ENCODE measurements at regions not wholly inside any gene's neighbourhood (a gene's known extent, or its start where the extent isn't known, plus 50 kb on each side); places are given as distances from the start of the nearest gene placed in this dataset.
"Not testable (repeated sequence)": the region's sequence is repeated elsewhere in the genome, so short reads cannot be mapped to it uniquely, and the experiment has no call there.

DNA sequence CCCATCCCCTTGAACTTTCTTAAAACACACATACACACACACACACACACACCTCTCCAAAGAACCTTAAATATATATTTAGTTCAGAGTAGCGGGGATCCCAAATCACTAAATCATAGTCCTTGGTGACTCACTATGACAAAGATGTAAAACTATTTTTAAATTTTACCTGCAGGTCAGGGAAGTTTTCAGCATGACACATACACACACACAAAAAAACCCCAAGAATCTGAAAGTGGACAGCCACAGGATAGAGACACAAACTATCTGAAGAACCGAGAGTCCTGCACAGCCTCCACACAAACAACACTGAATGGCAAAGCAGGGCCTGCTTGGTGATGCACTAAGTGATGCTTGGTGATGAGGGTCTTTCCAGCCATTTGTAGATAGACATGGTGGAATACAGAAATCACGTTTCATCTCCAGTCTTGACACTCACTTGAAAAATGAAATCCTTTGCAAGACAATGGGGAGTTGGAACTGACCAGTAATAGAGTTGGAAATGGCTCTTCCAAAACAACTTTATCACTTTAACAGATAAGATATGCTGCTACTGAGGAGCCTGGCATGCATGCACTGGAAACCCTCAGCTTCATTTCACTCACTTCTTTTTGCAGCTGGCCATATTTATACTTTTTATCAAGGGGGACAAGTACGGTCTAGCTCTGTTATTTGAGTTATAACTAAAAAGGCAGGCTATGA is 307.3 kb downstream of the RAPGEF2 start:
- in situ Hi-C loops (cut with HindIII; ENCODE audit: low sequenced_read_pairs): loop anchor here (10.0 kb wide), 1 partner anchor 45 kb away; no protein-coding TSS in a partner anchor

- in situ Hi-C loops (cut with HindIII; ENCODE audit: low sequenced_read_pairs): loop anchor here (10.0 kb wide), 1 partner anchor 46 kb away; no protein-coding TSS in a partner anchor
Measured at GRCh38 chr4:159410891-159411290, 308.0 kb downstream of the RAPGEF2 start.

DNA sequence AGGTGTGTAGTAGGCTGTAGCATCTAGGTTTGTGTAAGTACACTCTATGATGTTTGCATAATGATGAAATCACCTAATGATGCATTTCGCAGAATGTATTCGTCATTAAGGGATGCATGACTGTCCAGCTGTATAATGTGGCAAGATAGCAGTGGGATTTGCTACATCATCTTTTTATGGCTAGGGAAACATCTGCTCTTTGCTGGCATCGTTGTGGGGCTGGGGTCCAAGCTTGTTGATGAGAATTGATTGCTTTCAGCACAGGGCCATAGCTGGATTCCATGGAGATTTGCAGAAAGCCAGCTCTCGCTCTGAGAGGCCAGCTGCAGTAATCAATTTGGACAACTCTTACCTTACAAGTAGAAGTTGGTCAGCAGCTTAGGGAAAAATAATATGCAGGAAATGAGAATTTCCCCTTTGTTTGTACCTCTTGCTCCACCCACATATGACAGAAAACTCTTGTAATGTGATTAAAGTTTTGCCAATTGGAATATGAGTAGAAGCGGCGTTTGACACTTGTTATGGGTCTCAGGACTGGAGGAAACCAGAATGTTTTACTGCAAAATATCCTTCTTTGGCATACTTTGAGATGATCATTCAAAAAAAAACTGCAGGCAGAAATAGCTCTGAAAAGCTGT is 310.5 kb downstream of the RAPGEF2 start:
- in situ Hi-C loops (cut with HindIII; ENCODE audit: low sequenced_read_pairs): loop anchor here (10.0 kb wide), 1 partner anchor 49 kb away; no protein-coding TSS in a partner anchor

DNA sequence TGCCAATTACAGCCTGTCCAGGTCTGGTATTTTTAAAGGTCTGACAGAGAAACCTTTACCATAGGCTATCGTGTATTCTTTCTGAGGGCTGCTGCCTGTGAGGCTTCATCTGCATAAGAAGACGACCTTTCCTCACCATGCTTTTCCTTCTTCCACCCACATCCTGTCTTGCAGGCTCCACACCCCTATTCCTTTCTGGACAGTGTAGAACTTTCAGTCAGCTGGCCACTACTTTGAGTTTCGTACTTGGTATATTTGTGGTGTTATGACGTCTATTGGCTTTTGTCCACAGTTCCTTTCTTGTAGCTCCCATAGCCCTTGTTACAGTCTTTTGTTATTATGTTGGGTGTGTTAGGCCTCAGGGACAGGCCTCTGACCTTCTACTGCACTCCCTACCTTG is 311.4 kb downstream of the RAPGEF2 start:
- in situ Hi-C loops (cut with HindIII; ENCODE audit: low sequenced_read_pairs): loop anchor here (10.0 kb wide), 1 partner anchor 50 kb away; no protein-coding TSS in a partner anchor

DNA sequence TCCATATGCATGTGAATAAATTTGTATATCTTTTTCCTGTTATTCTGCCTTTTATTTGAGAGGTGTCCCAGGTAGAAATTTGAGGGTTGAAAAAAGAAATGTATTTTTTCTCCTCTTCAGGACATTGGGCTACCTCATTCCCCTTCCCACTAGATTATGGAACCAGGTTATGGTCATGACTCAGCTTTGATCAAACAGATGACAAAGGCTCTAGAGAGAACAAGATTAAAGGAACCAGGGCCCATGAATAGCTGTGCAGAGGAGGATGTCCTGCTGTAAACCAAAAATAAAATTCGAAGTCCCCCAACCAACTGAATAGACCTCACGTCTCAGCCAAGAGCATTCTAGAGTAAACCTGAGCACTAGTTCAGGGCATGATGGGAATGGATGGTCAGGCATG is 313.2 kb downstream of the RAPGEF2 start:
- in situ Hi-C loops (cut with HindIII; ENCODE audit: low sequenced_read_pairs): loop anchor here (10.0 kb wide), 1 partner anchor 51 kb away; no protein-coding TSS in a partner anchor

- in situ Hi-C loops (cut with HindIII; ENCODE audit: low sequenced_read_pairs): loop anchor here (10.0 kb wide), 1 partner anchor 52 kb away; no protein-coding TSS in a partner anchor
Measured at GRCh38 chr4:159416996-159417395, 314.1 kb downstream of the RAPGEF2 start.

GRCh38 chr4:159420162-159421057 is 317.5 kb downstream of the RAPGEF2 start:
- in situ Hi-C loops (cut with HindIII; ENCODE audit: low sequenced_read_pairs): no loop called here

GRCh38 chr4:159421058-159421419 is 318.2 kb downstream of the RAPGEF2 start:
- in situ Hi-C loops (cut with HindIII; ENCODE audit: low sequenced_read_pairs): not testable (repeated sequence)

DNA sequence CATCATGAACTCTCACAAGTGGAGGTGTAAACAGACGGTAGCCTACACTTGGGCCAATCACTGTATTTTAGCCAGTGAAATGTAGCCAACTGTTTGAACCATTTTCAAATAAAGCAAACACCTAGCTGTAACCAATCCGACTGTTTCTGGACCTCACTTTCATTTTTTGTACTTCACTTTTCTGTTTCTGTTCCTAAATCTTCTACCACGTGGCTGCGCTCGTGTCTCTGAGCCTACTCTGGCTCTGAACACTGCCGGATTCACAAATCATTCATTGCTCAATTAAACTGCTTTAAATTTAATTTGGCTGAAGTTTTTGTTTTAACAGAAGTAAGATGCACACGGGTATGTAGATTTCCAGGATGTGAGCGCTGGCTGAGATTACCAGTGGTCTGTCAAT is 319.1 kb downstream of the RAPGEF2 start:
- in situ Hi-C loops (cut with HindIII; ENCODE audit: low sequenced_read_pairs): no loop called here

DNA sequence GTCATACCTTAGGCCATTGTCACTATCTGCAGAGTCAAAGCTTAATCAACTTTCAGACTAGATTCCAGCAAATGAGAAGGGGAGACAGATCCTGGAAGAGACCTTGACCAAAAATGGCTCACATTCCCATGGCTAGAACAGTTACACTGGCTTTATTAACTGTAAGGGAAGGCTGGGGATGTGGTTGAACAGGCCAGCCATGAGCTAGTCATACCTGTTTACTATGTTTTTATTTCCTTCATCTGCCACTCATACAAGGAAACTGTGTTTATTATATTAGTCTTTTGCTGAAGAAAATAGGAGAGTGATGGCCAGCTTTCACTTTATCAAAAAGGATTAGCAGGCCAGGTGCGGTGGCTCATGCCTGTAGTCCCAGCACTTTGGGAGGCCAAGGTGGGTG is 319.7 kb downstream of the RAPGEF2 start:
- in situ Hi-C loops (cut with HindIII; ENCODE audit: low sequenced_read_pairs): no loop called here

- in situ Hi-C loops (cut with HindIII; ENCODE audit: low sequenced_read_pairs): no loop called here
Measured at GRCh38 chr4:159425737-159426305, 322.9 kb downstream of the RAPGEF2 start.

DNA sequence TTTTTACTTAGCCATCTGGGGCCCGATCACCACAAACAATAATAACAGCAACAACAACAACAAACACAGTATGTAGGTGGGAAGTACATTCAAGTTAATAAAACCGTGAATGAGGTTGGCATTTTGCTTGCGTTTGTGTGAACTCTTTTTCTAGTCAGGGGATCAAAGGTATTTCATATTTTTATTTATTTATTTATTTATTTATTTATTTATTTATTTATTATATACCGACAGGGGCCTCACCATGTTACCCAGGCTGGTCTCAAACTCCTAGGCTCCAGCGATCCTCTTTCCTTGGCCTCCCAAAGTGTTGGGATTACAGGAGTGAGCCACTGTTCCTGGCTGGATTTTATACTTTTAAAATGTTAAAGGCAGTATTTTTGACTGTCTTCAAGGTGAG is 325.4 kb downstream of the RAPGEF2 start:
- in situ Hi-C loops (cut with HindIII; ENCODE audit: low sequenced_read_pairs): no loop called here

DNA sequence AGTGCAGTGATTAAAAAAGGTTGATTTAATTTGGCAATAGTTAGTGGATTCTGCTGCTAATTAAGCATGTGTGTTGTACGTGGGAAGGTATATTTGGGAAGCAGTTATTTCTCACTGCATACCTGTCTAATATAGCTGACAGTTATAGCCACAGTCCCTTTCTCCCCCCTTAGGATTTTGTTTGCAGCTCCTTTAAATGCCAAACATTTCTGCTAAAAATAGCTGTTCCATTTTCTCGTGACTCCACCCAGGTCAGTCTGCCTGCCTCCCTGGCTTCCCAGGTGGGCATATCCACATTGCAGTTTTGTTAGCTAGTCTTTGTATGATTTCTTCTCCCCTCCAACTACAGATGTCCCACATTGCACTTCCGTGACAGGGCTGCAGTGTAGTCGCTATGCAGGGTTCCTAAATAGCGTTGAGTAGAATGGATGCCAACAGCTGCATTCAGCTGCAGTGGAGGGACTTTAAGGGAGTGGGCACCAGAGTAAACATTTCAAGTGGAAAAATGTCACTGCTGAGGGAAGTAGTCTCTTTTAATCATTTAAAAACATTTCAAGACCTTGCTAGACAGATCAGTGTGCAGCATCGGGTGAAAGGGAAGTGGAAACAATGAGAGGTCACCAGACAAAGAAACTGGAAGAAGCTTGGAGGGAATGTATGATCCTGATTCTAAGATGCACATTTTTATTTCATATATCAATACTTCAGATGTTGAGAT is 326.3 kb downstream of the RAPGEF2 start:
- in situ Hi-C loops (cut with HindIII; ENCODE audit: low sequenced_read_pairs): no loop called here

- in situ Hi-C loops (cut with HindIII; ENCODE audit: low sequenced_read_pairs): no loop called here
Measured at GRCh38 chr4:159429693-159430035, 326.8 kb downstream of the RAPGEF2 start.

- in situ Hi-C loops (cut with HindIII; ENCODE audit: low sequenced_read_pairs): no loop called here
Measured at GRCh38 chr4:159430896-159431295, 328.0 kb downstream of the RAPGEF2 start.

- in situ Hi-C loops (cut with HindIII; ENCODE audit: low sequenced_read_pairs): no loop called here
Measured at GRCh38 chr4:159432436-159432835, 329.6 kb downstream of the RAPGEF2 start.

GRCh38 chr4:159433337-159433736 is 330.5 kb downstream of the RAPGEF2 start:
- in situ Hi-C loops (cut with HindIII; ENCODE audit: low sequenced_read_pairs): no loop called here

DNA sequence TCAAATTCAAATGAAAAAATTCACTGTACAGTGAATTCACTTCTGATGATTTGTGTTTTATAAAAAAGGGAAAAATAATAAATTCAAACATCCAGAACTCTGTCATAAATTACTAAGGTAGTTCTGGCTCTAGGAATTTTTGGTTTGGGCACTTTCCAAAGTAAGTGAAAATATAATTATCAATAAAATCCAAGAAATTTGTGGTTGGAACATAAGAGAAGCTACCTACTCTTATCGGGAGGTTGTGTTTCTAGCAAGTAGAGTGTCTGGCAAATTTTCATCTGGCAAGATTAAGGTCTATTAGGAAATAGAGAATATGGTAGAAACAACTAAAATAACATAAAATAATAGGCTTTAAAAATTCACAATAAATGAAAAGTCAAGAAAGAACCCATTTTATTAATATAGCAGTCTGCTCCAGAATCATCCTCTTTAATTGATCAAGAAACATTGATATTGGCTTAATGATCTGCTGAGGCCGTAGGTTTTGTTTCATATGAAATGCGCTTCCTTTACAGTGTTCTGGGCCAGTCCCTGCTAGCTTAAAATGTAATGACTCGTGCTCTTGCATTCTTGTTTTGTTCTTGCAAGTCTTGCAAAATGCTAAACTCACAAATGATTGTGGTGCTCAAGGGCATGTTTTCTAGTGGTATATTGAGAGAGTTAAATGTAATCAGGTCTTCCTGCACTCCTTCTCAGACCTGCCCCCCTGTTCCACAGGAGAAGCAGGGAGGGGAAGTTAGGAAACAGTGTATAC is 331.4 kb downstream of the RAPGEF2 start:
- in situ Hi-C loops (cut with HindIII; ENCODE audit: low sequenced_read_pairs): no loop called here

DNA sequence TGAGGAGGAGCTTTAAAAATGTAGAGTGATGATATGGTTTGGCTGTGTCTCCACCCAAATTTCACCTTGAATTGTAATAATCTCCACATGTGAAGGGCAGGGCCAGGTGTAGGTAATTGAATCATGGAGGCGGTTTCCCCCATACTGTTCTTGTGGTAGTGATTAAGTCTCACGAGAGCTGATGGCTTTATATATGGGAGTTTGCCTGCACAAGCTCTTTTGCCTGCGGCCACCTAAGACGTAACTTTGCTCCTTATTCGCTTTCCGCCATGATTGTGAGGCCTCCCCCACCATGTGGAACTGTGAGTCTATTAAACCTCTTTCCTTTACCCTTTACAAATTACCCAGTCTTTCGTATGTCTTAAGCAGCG is 332.0 kb downstream of the RAPGEF2 start:
- in situ Hi-C loops (cut with HindIII; ENCODE audit: low sequenced_read_pairs): no loop called here

DNA sequence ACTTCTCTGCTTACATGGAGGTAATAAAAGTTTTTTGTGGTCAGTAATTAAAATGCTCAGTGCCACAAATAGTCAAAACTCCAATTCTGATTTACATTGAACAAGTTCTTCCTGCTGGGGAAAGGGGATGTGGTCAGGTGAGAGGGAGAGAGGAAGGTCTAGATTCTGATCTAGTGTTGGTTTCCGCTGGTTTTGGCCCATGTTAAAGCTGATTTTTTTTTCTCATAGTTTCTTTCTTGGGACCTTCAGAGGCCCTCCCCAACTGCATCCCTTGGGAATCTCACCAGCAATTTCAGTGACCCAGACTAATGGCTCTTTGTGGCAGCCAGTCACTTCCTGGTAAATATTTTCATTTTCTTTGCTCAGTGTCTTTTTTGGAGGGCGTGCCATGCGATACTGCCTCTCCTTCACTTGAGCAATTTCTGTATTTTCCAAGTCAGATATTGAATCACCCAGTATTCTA is 332.7 kb downstream of the RAPGEF2 start:
- in situ Hi-C loops (cut with HindIII; ENCODE audit: low sequenced_read_pairs): no loop called here

Measured in DLD1 (cell line).